Thymus (tissue), 11 donors: ENCODE measurements at regions not wholly inside any gene's neighbourhood (a gene's known extent, or its start where the extent isn't known, plus 50 kb on each side); places are given as distances from the start of the nearest gene placed in this dataset.
"Not testable (repeated sequence)": the region's sequence is repeated elsewhere in the genome, so short reads cannot be mapped to it uniquely, and the experiment has no call there.

Experiments used
- DNase-seq, 9 donors: peaks; one replicate each; pipeline ENCODE4 v3.0.0-alpha.2; 2013; ENCODE audit warnings: low spot score in 9 of 9, low read depth in 6 of 9, missing footprints in 1 of 9
- H3K27ac ChIP-seq, 2 donors: one replicate each; pipeline ENCODE4 v1.5.1; 2013; ENCODE audit warnings: control low read depth in 1 of 2, low read depth in 1 of 2, low read length in 1 of 2, mild to moderate bottlenecking in 1 of 2, moderate library complexity in 1 of 2
- H3K27me3 ChIP-seq, 2 donors: one replicate each; pipeline ENCODE4 v1.5.1; 2013; ENCODE audit warnings: low read length in 1 of 2; ENCODE audit not compliant: control insufficient read depth in 2 of 2, insufficient read depth in 1 of 2
- H3K36me3 ChIP-seq, 2 donors: one replicate each; pipeline ENCODE4 v1.5.1; 2013; ENCODE audit warnings: low read length in 1 of 2, mild to moderate bottlenecking in 1 of 2, moderate library complexity in 1 of 2; ENCODE audit not compliant: control insufficient read depth in 2 of 2, insufficient read depth in 2 of 2
- H3K4me1 ChIP-seq, 2 donors: one replicate each; pipeline ENCODE4 v1.5.1; 2013; ENCODE audit warnings: low read length in 2 of 2; ENCODE audit not compliant: control insufficient read depth in 2 of 2, insufficient read depth in 2 of 2
- H3K4me3 ChIP-seq, 2 donors: one replicate each; pipeline ENCODE4 v1.5.1; 2013; ENCODE audit warnings: low read length in 2 of 2, control low read depth in 1 of 2, mild to moderate bottlenecking in 1 of 2
- H3K9me3 ChIP-seq, 2 donors: one replicate each; pipeline ENCODE4 v1.5.1; 2013; ENCODE audit warnings: low read length in 1 of 2, mild to moderate bottlenecking in 1 of 2; ENCODE audit not compliant: control insufficient read depth in 2 of 2, insufficient read depth in 1 of 2
- WGBS: extraction: QIAGEN DNeasy Blood & Tissue Kit; methylation state at CpG from one replicate; pipeline ENCODE4 v1.1.7; 2013; 5-methylcytosine and 5-hydroxymethylcytosine counted together
- donor health status: healthy.

- no peak for DNase-seq
- Histone ChIP-seq H3K27me3 (peaks cover 0 to 22% of the 10 kb centered on the region in 2 donors), H3K36me3 (no peaks in the 10 kb centered on the region), H3K4me1 (peaks cover 0 to 7% of the 10 kb centered on the region in 2 donors), H3K27ac (no peak overlapping the region), H3K4me3 (no peak overlapping the region), H3K9me3 (no peaks in the 10 kb centered on the region)
- WGBS: 62% methylated on average over 3 of the region's 3 CpGs
Measured at GRCh38 chr15:89019436-89019835, 68.8 kb upstream of the ABHD2 start.

GRCh38 chr15:89021224-89021623, 67.0 kb upstream of the ABHD2 start:
- Histone ChIP-seq H3K4me3 (no peak overlapping the region), H3K4me1 (peaks cover 0 to 7% of the 10 kb centered on the region in 2 donors), H3K36me3 (no peaks in the 10 kb centered on the region), H3K27ac (no peak overlapping the region), H3K27me3 (peaks cover 0 to 21% of the 10 kb centered on the region in 2 donors), H3K9me3 (no peaks in the 10 kb centered on the region)
- no peak for DNase-seq
- 20% methylated on average over 2 of the region's 2 CpGs for WGBS

- 96% methylated on average over 8 of the region's 8 CpGs for WGBS
- not testable (repeated sequence) for H3K27ac ChIP-seq, H3K4me3 ChIP-seq, H3K4me1 ChIP-seq, DNase-seq, H3K9me3 ChIP-seq, H3K36me3 ChIP-seq
- peaks cover 0 to 15% of the 10 kb centered on the region in 2 donors for H3K27me3 ChIP-seq
Measured at GRCh38 chr15:89021886-89022285, 66.4 kb upstream of the ABHD2 start.

- no peaks in the 10 kb centered on the region for H3K27me3 ChIP-seq
- no peak overlapping the region for H3K27ac ChIP-seq
- no peak overlapping the region for H3K4me3 ChIP-seq
- WGBS: 97% methylated on average over 8 of the region's 8 CpGs
- H3K4me1 ChIP-seq: no peaks in the 10 kb centered on the region
- no peak for DNase-seq
- H3K9me3 ChIP-seq: no peaks in the 10 kb centered on the region
- no peaks in the 10 kb centered on the region for H3K36me3 ChIP-seq
Measured at GRCh38 chr15:89023311-89023961, 64.8 kb upstream of the ABHD2 start.

GRCh38 chr15:89024418-89024817, 63.8 kb upstream of the ABHD2 start:
- 96% methylated on average over 2 of the region's 2 CpGs for WGBS
- Histone ChIP-seq H3K27ac (no peak overlapping the region), H3K4me1 (no peaks in the 10 kb centered on the region), H3K9me3 (no peaks in the 10 kb centered on the region), H3K4me3 (no peak overlapping the region), H3K36me3 (no peaks in the 10 kb centered on the region), H3K27me3 (no peaks in the 10 kb centered on the region)
- DNase-seq: no peak

- Histone ChIP-seq H3K4me1 (no peaks in the 10 kb centered on the region), H3K4me3 (no peak overlapping the region), H3K27ac (no peak overlapping the region), H3K27me3 (no peaks in the 10 kb centered on the region), H3K36me3 (no peaks in the 10 kb centered on the region), H3K9me3 (no peaks in the 10 kb centered on the region)
- no peak for DNase-seq
Measured at GRCh38 chr15:89026167-89026566, 62.1 kb upstream of the ABHD2 start.

GRCh38 chr15:89028036-89028435, 60.2 kb upstream of the ABHD2 start:
- no peak for DNase-seq
- H3K36me3 ChIP-seq: no peaks in the 10 kb centered on the region
- no peaks in the 10 kb centered on the region for H3K9me3 ChIP-seq
- no peaks in the 10 kb centered on the region for H3K27me3 ChIP-seq
- no peak overlapping the region for H3K27ac ChIP-seq
- no peaks in the 10 kb centered on the region for H3K4me1 ChIP-seq
- H3K4me3 ChIP-seq: no peak overlapping the region
- 93% methylated on average over 7 of the region's 7 CpGs for WGBS

GRCh38 chr15:89030311-89030710, 57.9 kb upstream of the ABHD2 start:
- H3K36me3 ChIP-seq: no peaks in the 10 kb centered on the region
- no peak overlapping the region for H3K27ac ChIP-seq
- no peaks in the 10 kb centered on the region for H3K9me3 ChIP-seq
- H3K4me1 ChIP-seq: no peaks in the 10 kb centered on the region
- H3K27me3 ChIP-seq: no peaks in the 10 kb centered on the region
- DNase-seq: no peak
- no peak overlapping the region for H3K4me3 ChIP-seq
- WGBS: 97% methylated on average over 3 of the region's 3 CpGs

- not testable (repeated sequence) for DNase-seq, H3K9me3 ChIP-seq, H3K4me1 ChIP-seq, H3K4me3 ChIP-seq, H3K27ac ChIP-seq, H3K36me3 ChIP-seq, H3K27me3 ChIP-seq
- WGBS: 97% methylated on average over 47 of the region's 47 CpGs
Measured at GRCh38 chr15:89031637-89032285, 56.5 kb upstream of the ABHD2 start.
